Stomach (tissue), 4 donors: ENCODE measurements at regions not wholly inside any gene's neighbourhood (a gene's known extent, or its start where the extent isn't known, plus 50 kb on each side); places are given as distances from the start of the nearest gene placed in this dataset.

Experiments
- CTCF ChIP-seq, 7 experiments: fragments of 450-650 bp in 4 of 7; fragments of 200-600 bp in 3 of 7; sonication (generic) in 3 of 7; IDR thresholded peaks; one replicate each; pipeline ENCODE4 v1.5.1; 2016 to 2019; ENCODE audit warnings: antibody characterized with exemption in 7 of 7, control low read depth in 2 of 7, mild to moderate bottlenecking in 1 of 7
- POLR2A ChIP-seq, 4 donors: fragments of 450-650 bp; IDR thresholded peaks; one replicate each; pipeline ENCODE4 v1.6.1; 2016; ENCODE audit warnings: antibody characterized with exemption in 4 of 4, control low read depth in 2 of 4, mild to moderate bottlenecking in 1 of 4, moderate library complexity in 1 of 4
- POLR2AphosphoS5 ChIP-seq, 3 donors: sonication (generic); formaldehyde crosslinking; IDR thresholded peaks; one replicate each; pipeline ENCODE4 v1.6.1; 2016; ENCODE audit warnings: antibody characterized with exemption in 3 of 3

- no peak for TF ChIP-seq CTCF (IDR thresholded peaks at IDR 0.05)
- TF ChIP-seq POLR2A (IDR thresholded peaks at IDR 0.05), result no peak
- TF ChIP-seq POLR2AphosphoS5 (IDR thresholded peaks at IDR 0.05), result no peak
Measured at GRCh38 chr1:30607723-30608122, 115.7 kb downstream of the MATN1 start.
